Chondrocyte (in vitro differentiated cells): ENCODE measurements at regions not wholly inside any gene's neighbourhood (a gene's known extent, or its start where the extent isn't known, plus 50 kb on each side); places are given as distances from the start of the nearest gene placed in this dataset.

Source experiments
- DNase-seq: peaks from one replicate; pipeline ENCODE4 v3.0.0; 2021; ENCODE audit warnings: mixed read lengths, low spot score
- H3K27ac Mint-ChIP-seq: one replicate; pipeline ENCODE4 v1.8.0; 2021; ENCODE audit warnings: mild to moderate bottlenecking, moderate library complexity, mixed read lengths; ENCODE audit not compliant: unreplicated experiment
- H3K27me3 Mint-ChIP-seq: 2 replicates; pipeline ENCODE4 v1.8.0; 2021; ENCODE audit warnings: low read depth, mixed read lengths
- H3K36me3 Mint-ChIP-seq: 2 replicates; pipeline ENCODE4 v1.8.0; 2021; ENCODE audit warnings: low read depth, mixed read lengths
- H3K4me1 Mint-ChIP-seq: 2 replicates; pipeline ENCODE4 v1.8.0; 2021; ENCODE audit warnings: low read depth, mild to moderate bottlenecking, mixed read lengths
- H3K4me3 Mint-ChIP-seq: one replicate; pipeline ENCODE4 v1.8.0; 2021; ENCODE audit warnings: mild to moderate bottlenecking, moderate library complexity, mixed read lengths; ENCODE audit not compliant: unreplicated experiment
- H3K9me3 Mint-ChIP-seq: 2 replicates; pipeline ENCODE4 v1.8.0; 2021; ENCODE audit warnings: low read depth, mixed read lengths
- TF ChIP-seq, protein P1 (sequence below): fragments of 200-600 bp; sonication (generic); IDR thresholded peaks from 2 replicates; pipeline ENCODE4 v1.5.0; 2021; ENCODE audit warnings: antibody characterized with exemption, mild to moderate bottlenecking, moderate library complexity

DNA sequence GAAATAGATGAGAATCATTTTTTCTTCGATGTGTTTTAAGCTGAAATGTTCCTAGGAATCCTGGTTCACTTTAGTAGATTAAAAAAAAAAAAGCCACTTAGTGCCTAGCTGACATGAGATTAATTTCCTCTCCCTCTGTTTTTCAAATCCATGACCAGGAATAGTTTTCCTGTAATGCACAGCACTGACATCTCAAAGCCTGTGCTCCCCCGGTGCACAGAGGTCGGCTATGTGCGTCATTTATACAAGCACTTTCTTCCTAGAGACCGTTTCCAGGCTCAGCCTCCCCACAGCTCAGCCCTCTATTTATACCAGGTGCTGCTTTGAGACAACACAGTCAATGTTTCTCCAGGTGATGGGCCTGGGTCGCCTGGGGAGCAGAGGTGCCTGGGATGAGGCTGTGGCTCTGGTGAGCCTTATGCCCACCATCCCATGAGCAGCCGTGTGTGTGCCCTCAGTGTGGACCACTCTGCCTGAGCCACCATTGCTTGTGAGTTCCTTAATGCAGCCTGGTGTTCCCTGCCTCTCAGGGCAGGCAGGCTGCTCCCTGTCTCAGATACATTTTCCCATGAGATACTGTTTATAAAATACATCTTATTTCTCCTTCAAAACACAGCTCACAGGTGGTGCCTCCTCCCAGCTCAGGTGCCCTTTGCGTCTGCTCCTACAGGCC lies 515.7 kb upstream of the HS6ST1 start:
- no peak overlapping the region for H3K27ac Mint-ChIP-seq
- H3K27me3 Mint-ChIP-seq, result peaks cover 28% of the 10 kb centered on the region
- H3K4me1 Mint-ChIP-seq, result no peaks in the 10 kb centered on the region
- no peak overlapping the region for H3K4me3 Mint-ChIP-seq
- no peaks in the 10 kb centered on the region for H3K36me3 Mint-ChIP-seq
- TF ChIP-seq, protein P1, sequence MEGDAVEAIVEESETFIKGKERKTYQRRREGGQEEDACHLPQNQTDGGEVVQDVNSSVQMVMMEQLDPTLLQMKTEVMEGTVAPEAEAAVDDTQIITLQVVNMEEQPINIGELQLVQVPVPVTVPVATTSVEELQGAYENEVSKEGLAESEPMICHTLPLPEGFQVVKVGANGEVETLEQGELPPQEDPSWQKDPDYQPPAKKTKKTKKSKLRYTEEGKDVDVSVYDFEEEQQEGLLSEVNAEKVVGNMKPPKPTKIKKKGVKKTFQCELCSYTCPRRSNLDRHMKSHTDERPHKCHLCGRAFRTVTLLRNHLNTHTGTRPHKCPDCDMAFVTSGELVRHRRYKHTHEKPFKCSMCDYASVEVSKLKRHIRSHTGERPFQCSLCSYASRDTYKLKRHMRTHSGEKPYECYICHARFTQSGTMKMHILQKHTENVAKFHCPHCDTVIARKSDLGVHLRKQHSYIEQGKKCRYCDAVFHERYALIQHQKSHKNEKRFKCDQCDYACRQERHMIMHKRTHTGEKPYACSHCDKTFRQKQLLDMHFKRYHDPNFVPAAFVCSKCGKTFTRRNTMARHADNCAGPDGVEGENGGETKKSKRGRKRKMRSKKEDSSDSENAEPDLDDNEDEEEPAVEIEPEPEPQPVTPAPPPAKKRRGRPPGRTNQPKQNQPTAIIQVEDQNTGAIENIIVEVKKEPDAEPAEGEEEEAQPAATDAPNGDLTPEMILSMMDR, result no peak
- H3K9me3 Mint-ChIP-seq, result peaks cover 2% of the 10 kb centered on the region
- no peak for DNase-seq

DNA sequence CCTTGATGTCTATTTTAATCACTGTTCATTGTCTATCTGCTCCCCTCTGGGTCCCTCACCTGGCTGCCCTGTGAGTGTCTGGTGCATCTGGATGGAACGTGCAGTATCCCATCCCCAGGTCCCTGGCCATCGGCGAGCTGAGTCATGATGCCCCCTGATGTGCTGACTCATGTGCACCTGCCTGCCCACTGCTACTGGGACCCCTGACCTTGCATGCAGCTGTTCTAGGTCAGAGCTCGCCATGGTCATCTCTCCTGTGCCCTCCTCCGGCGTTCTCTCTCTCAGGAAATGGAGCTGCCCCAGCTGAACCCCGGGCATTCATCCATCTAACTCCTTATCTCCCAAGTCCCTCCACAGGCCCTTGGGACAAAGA lies 516.2 kb upstream of the HS6ST1 start:
- Mint-ChIP-seq H3K4me1 (no peaks in the 10 kb centered on the region), H3K36me3 (no peaks in the 10 kb centered on the region), H3K27ac (no peak overlapping the region), H3K4me3 (no peak overlapping the region), H3K27me3 (peaks cover 27% of the 10 kb centered on the region), H3K9me3 (peaks cover 2% of the 10 kb centered on the region)
- TF ChIP-seq, protein P1, result no peak
- DNase-seq, result no peak

DNA sequence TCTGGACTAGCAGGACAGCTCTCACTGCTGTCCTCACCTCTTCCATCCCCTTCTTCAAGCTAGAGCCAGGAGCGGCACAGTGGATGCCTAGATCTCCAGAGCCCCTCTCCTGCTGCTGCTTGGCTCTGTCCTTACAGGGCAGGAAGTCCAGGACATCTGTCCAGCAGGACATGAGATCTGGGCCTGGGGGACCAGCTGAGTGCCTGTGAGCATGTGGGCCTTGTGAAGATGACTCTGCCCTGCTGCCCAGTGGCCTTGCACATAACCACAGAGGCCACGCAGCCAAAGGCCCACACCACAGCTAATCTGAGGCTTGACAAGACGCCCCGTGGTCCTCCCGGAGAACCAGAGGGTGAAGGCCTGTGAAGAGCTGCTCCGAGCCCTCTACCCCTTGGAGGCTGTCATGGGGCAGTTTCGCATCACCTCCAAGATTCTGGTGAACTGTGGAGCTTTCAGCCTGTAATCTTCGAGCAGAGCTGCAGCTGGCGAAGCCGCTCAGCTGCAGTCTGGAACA lies 516.7 kb upstream of the HS6ST1 start:
- Mint-ChIP-seq H3K27ac (no peak overlapping the region), H3K36me3 (no peaks in the 10 kb centered on the region), H3K27me3 (peaks cover 27% of the 10 kb centered on the region), H3K9me3 (peaks cover 2% of the 10 kb centered on the region), H3K4me3 (no peak overlapping the region), H3K4me1 (no peaks in the 10 kb centered on the region)
- peak; percentile 76 for DNase-seq
- TF ChIP-seq, protein P1, result no peak

DNA sequence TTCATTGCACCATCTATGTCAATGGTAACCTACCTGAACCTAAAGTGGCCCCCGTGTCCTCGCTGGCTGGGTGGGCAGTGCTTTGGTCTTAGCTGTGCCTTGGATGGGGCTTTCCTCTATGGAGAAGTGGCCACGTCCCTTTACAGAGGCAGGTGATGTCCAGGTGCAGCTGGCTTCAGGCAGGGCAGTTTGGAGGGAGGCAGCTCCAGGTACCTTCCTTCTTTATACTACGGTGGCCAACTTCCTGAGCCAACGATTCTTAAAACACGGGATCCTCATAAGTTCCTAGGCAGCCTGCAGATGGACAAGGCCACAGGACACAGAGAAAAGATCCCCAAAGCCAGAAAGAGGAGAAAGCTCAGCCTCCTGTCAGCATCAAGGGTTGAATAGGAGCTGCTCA lies 517.3 kb upstream of the HS6ST1 start:
- Mint-ChIP-seq H3K27ac (no peak overlapping the region), H3K36me3 (no peaks in the 10 kb centered on the region), H3K4me3 (no peak overlapping the region), H3K27me3 (peaks cover 31% of the 10 kb centered on the region), H3K9me3 (peaks cover 2% of the 10 kb centered on the region), H3K4me1 (no peaks in the 10 kb centered on the region)
- no peak for DNase-seq
- TF ChIP-seq, protein P1, result no peak

DNA sequence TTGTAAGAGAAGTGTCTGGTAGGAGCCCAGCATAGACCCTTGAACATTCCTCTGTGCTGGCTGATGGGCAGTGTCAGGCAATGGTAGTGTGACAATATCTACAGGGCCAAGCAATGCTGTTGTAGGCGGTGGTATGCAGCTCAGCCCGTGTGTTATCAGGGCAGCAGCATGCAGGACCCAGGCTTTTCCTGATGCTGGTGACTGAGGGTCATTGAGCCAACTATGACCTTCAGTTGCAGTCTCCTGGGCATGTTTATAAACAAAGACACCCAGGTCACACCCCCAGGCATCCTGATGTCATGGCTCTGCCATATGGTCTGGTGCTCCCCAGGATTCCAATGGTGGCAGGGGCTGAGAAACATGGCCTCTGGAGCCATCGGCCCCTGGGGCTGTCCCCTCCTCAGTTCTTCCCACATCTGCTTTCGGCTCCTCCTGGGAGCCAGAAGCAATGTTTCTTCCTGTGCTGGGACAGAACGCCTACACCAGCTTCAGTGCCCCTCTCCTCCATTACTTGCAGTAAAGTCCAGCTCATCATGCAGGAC lies 518.0 kb upstream of the HS6ST1 start:
- TF ChIP-seq, protein P1, result no peak
- no peak overlapping the region for H3K4me3 Mint-ChIP-seq
- H3K9me3 Mint-ChIP-seq, result peaks cover 2% of the 10 kb centered on the region
- peaks cover 35% of the 10 kb centered on the region for H3K27me3 Mint-ChIP-seq
- H3K4me1 Mint-ChIP-seq, result no peaks in the 10 kb centered on the region
- H3K36me3 Mint-ChIP-seq, result no peaks in the 10 kb centered on the region
- no peak overlapping the region for H3K27ac Mint-ChIP-seq
- peak; percentile 52 for DNase-seq
